GM10248 (cell line): ENCODE measurements at regions not wholly inside any gene's neighbourhood (a gene's known extent, or its start where the extent isn't known, plus 50 kb on each side); places are given as distances from the start of the nearest gene placed in this dataset.
A peak's percentile ranks its signal among the peaks of the same experiment; 100 is the strongest.

Experiments
- CTCF ChIA-PET: fragments of 300-600 bp; sonication (Branson Sonifier 250); formaldehyde crosslinking; extraction: SDS; loops from one replicate; lab custom pipeline; 2021; ENCODE audit warnings: antibody characterized with exemption; lab: Yijun Ruan, JAX
- POLR2A ChIA-PET: fragments of 350-650 bp; sonication (Branson Sonifier 250); formaldehyde crosslinking; extraction: SDS; loops from one replicate; lab custom pipeline; 2020; ENCODE audit warnings: antibody characterized with exemption; lab: Yijun Ruan, JAX
- DNase-seq: peaks from one replicate; pipeline ENCODE4 v3.0.0; 2012; ENCODE audit errors: extremely low spot score
- CTCF ChIP-seq: IDR thresholded peaks from 2 replicates; pipeline ENCODE4 v1.5.1; 2012; ENCODE audit warnings: mild to moderate bottlenecking, low read depth; ENCODE audit errors: extremely low read depth, missing control alignments, control extremely low read depth

- no peak for DNase-seq
- POLR2A ChIA-PET = no interaction called here
- TF ChIP-seq CTCF = no peak
- CTCF ChIA-PET = interaction anchor here (1.3 kb wide), 1 partner anchor 10 kb away, joined by 4 read pairs; no protein-coding TSS in a partner anchor
Observed at GRCh38 chr12:62163368-62163767, 96.8 kb upstream of the USP15 start.

GRCh38 chr12:62164036-62164435 is 96.2 kb upstream of the USP15 start:
- POLR2A ChIA-PET = no interaction called here
- TF ChIP-seq CTCF = no peak
- CTCF ChIA-PET = no interaction called here
- DNase-seq = no peak

- DNase-seq = no peak
- ChIA-PET CTCF (no interaction called here), POLR2A (no interaction called here)
- no peak for TF ChIP-seq CTCF
Observed at GRCh38 chr12:62166525-62166924, 93.7 kb upstream of the USP15 start.

GRCh38 chr12:62168411-62168810 is 91.8 kb upstream of the USP15 start:
- no peak for TF ChIP-seq CTCF
- CTCF ChIA-PET = interaction anchor here (2.2 kb wide), 1 partner anchor 9 kb away, joined by 6 read pairs; no protein-coding TSS in a partner anchor
- POLR2A ChIA-PET = no interaction called here
- no peak for DNase-seq

- POLR2A ChIA-PET = interaction anchor here (0.6 kb wide), 1 partner anchor 39 kb away, joined by 3 read pairs; no protein-coding TSS in a partner anchor
- CTCF ChIA-PET = no interaction called here
- TF ChIP-seq CTCF = no peak
- DNase-seq = no peak
Observed at GRCh38 chr12:62170241-62170640, 90.0 kb upstream of the USP15 start.

- ChIA-PET CTCF (interaction anchor here (2.3 kb wide), 1 partner anchor 10 kb away, joined by 5 read pairs; no protein-coding TSS in a partner anchor), POLR2A (no interaction called here)
- peak; percentile 9 for DNase-seq
- TF ChIP-seq CTCF = no peak
Observed at GRCh38 chr12:62190689-62191490, 69.3 kb upstream of the USP15 start.
